A549 (cell line): ENCODE measurements at regions not wholly inside any gene's neighbourhood (a gene's known extent, or its start where the extent isn't known, plus 50 kb on each side); places are given as distances from the start of the nearest gene placed in this dataset.

Experiments used
- ATAC-seq, 2 experiments: fragments of 200-7000 bp in 1 of 2; fragments of >200 bp in 1 of 2; cut with Nextera tagmentation in 1 of 2; cut with Tn5 transposase in 1 of 2; 3 replicates each; pipeline versions ENCODE4 v1.8.0 to v1.9.1; 2018 to 2020; ENCODE audit warnings: mild to moderate bottlenecking in 1 of 2, moderate library complexity in 1 of 2
- CTCF ChIA-PET: fragments of 300-600 bp; sonication (Branson Sonifier 250); formaldehyde crosslinking; extraction: SDS; loops from one replicate; lab custom pipeline; 2021; ENCODE audit warnings: antibody characterized with exemption, inconsistent platforms; lab: Yijun Ruan, JAX
- POLR2A ChIA-PET: fragments of 350-600 bp; formaldehyde crosslinking; extraction: SDS; loops from one replicate; lab custom pipeline; 2021; ENCODE audit warnings: antibody characterized with exemption, inconsistent platforms; lab: Yijun Ruan, JAX
- DNase-seq, 2 experiments: peaks; one replicate each; pipeline versions ENCODE4 v3.0.0 to v3.0.0-alpha.2; 2011 to 2016; ENCODE audit warnings: low read depth in 1 of 2, low spot score in 1 of 2
- FAIRE-seq: peaks from 2 replicates; lab custom pipeline; 2011; peaks lifted over from hg19 to GRCh38; lab: Jason Lieb, UNC
- H3K27ac ChIP-seq, 2 experiments: fragments of >200 bp; sonication (Bioruptor Twin); formaldehyde crosslinking; 3 replicates each; pipeline ENCODE4 v1.5.1; 2016 to 2017
- H3K4me1 ChIP-seq: fragments of >200 bp; sonication (Bioruptor Twin); formaldehyde crosslinking; 3 replicates; pipeline ENCODE4 v1.6.1; 2016
- H3K4me2 ChIP-seq: fragments of >200 bp; sonication (Bioruptor Twin); formaldehyde crosslinking; 3 replicates; pipeline ENCODE4 v1.6.1; 2016
- H3K4me3 ChIP-seq: fragments of >200 bp; sonication (Bioruptor Twin); formaldehyde crosslinking; 3 replicates; pipeline ENCODE4 v1.5.1; 2016
- H3K9me3 ChIP-seq: fragments of >200 bp; sonication (Bioruptor Twin); formaldehyde crosslinking; 3 replicates; pipeline ENCODE4 v1.6.1; 2016
- BHLHE40 ChIP-seq: IDR thresholded peaks from 2 replicates; pipeline ENCODE4 v1.6.1; 2012; ENCODE audit warnings: low read depth, low read length, inconsistent platforms
- CEBPB ChIP-seq, 2 experiments: fragments of >200 bp in 1 of 2; sonication (Bioruptor Twin) in 1 of 2; formaldehyde crosslinking in 1 of 2; IDR thresholded peaks; 2 replicates each; pipeline ENCODE4 v1.6.1; 2012 to 2016
- CHD2 ChIP-seq: fragments of 150-350 bp; IDR thresholded peaks from 2 replicates; pipeline ENCODE4 v1.6.1; 2014; ENCODE audit warnings: low read length; ENCODE audit not compliant: partially characterized antibody
- CTCF ChIP-seq: fragments of >200 bp; sonication (Bioruptor Twin); formaldehyde crosslinking; IDR thresholded peaks from 3 replicates; pipeline ENCODE4 v1.5.1; 2016
- E2F6 ChIP-seq: IDR thresholded peaks from 2 replicates; pipeline ENCODE4 v1.6.1; 2012; ENCODE audit warnings: low read depth, borderline replicate concordance
- EHMT2 ChIP-seq: fragments of 200-600 bp; sonication (generic); IDR thresholded peaks from 2 replicates; pipeline ENCODE4 v1.6.1; 2016; ENCODE audit warnings: antibody characterized with exemption, low read depth, mild to moderate bottlenecking, moderate library complexity
- EP300 ChIP-seq, 2 experiments: fragments of >200 bp; sonication (Bioruptor Twin); formaldehyde crosslinking; IDR thresholded peaks; 2 replicates in 1 of 2; 3 replicates in 1 of 2; pipeline ENCODE4 v1.6.1; 2016 to 2017
- ESRRA ChIP-seq: fragments of 150-350 bp; IDR thresholded peaks from 2 replicates; pipeline ENCODE4 v1.6.1; 2014; ENCODE audit warnings: mild to moderate bottlenecking, low read length, borderline replicate concordance
- GATA3 ChIP-seq: IDR thresholded peaks from 2 replicates; pipeline ENCODE4 v1.6.1; 2012; ENCODE audit warnings: borderline replicate concordance
- HES2 ChIP-seq: fragments of >200 bp; sonication (Bioruptor Twin); formaldehyde crosslinking; IDR thresholded peaks from 2 replicates; pipeline ENCODE4 v1.6.1; 2016
- HEYL ChIP-seq: fragments of 250-450 bp; sonication (Bioruptor Pico); IDR thresholded peaks from 2 replicates; pipeline ENCODE4 v1.8.0; 2021; ENCODE audit warnings: mild to moderate bottlenecking, moderate library complexity
- HOXA7 ChIP-seq: fragments of 250-450 bp; sonication (Bioruptor Pico); IDR thresholded peaks from 2 replicates; pipeline ENCODE4 v1.5.0; 2020; ENCODE audit warnings: mild to moderate bottlenecking, moderate library complexity
- HOXB13 ChIP-seq: fragments of 250-450 bp; sonication (Bioruptor Pico); IDR thresholded peaks from 2 replicates; pipeline ENCODE4 v1.5.0; 2020; ENCODE audit warnings: low read depth, mild to moderate bottlenecking, moderate library complexity
- JUN ChIP-seq, 2 experiments: fragments of >200 bp; sonication (Bioruptor Twin); formaldehyde crosslinking; IDR thresholded peaks; 2 replicates in 1 of 2; 3 replicates in 1 of 2; pipeline ENCODE4 v1.6.1; 2016 to 2017
- JUNB ChIP-seq: fragments of >200 bp; sonication (Bioruptor Twin); formaldehyde crosslinking; IDR thresholded peaks from 2 replicates; pipeline ENCODE4 v1.6.1; 2016
- KDM5A ChIP-seq: fragments of 200-600 bp; sonication (generic); IDR thresholded peaks from 2 replicates; pipeline ENCODE4 v1.6.1; 2016; ENCODE audit warnings: antibody characterized with exemption, mild to moderate bottlenecking
- MAFK ChIP-seq: fragments of 450-650 bp; IDR thresholded peaks from 2 replicates; pipeline ENCODE4 v1.6.1; 2014; ENCODE audit not compliant: partially characterized antibody
- MYC ChIP-seq: IDR thresholded peaks from 2 replicates; pipeline ENCODE4 v1.6.1; 2012; ENCODE audit warnings: mild to moderate bottlenecking, inconsistent platforms, low read length, improper control_type of control experiment, borderline replicate concordance
- RAD21 ChIP-seq, 2 experiments: fragments of >200 bp in 1 of 2; sonication (Bioruptor Twin) in 1 of 2; formaldehyde crosslinking in 1 of 2; IDR thresholded peaks in 1 of 2; conservative IDR thresholded peaks in 1 of 2; 2 replicates in 1 of 2; 3 replicates in 1 of 2; pipeline ENCODE4 v1.6.1; 2012 to 2018; ENCODE audit warnings: inconsistent platforms in 1 of 2
- RFX5 ChIP-seq: fragments of 450-650 bp; IDR thresholded peaks from 2 replicates; pipeline ENCODE4 v1.7.1; 2014; ENCODE audit warnings: antibody characterized with exemption, mild to moderate bottlenecking, moderate library complexity
- SREBF2 ChIP-seq: fragments of 450-650 bp; IDR thresholded peaks from 2 replicates; pipeline ENCODE4 v1.6.1; 2014; ENCODE audit warnings: mild to moderate bottlenecking, moderate library complexity
- TP53 ChIP-seq: fragments of 250-450 bp; sonication (Bioruptor Pico); IDR thresholded peaks from 2 replicates; pipeline ENCODE4 v1.5.0; 2021; ENCODE audit warnings: mild to moderate bottlenecking, moderate library complexity
- USF2 ChIP-seq: fragments of 450-650 bp; IDR thresholded peaks from 2 replicates; pipeline ENCODE4 v1.6.1; 2014; ENCODE audit warnings: antibody characterized with exemption
- ZC3H11A ChIP-seq: fragments of 450-650 bp; IDR thresholded peaks from 2 replicates; pipeline ENCODE4 v1.6.1; 2014; ENCODE audit warnings: antibody characterized with exemption, mild to moderate bottlenecking
- ZNF302 ChIP-seq: fragments of 250-450 bp; sonication (Bioruptor Pico); IDR thresholded peaks from 2 replicates; pipeline ENCODE4 v1.9.0; 2021; ENCODE audit warnings: inconsistent platforms, mild to moderate bottlenecking, moderate library complexity
- WGBS: methylation state at CpG from one replicate; pipeline ENCODE4 v1.1.6; 2017; ENCODE audit errors: missing lambda C conversion rate; 5-methylcytosine and 5-hydroxymethylcytosine counted together
- TF ChIP-seq, protein P1 (sequence below): fragments of >200 bp; sonication (Bioruptor Twin); formaldehyde crosslinking; IDR thresholded peaks from 3 replicates; pipeline ENCODE4 v1.6.1; 2016
- TF ChIP-seq, protein P2 (sequence below): IDR thresholded peaks from 2 replicates; pipeline ENCODE4 v1.6.1; 2012

- TF ChIP-seq KDM5A, result no peak
- no peak for TF ChIP-seq RFX5
- TF ChIP-seq HES2, result no peak
- TF ChIP-seq JUN (IDR thresholded peaks at IDR 0.05), result no peak
- no peak for TF ChIP-seq HOXB13 (CRISPR knock-in tag)
Observed at GRCh38 chr12:127767656-127768055, 499.3 kb upstream of the TMEM132C start (continued).

GRCh38 chr12:127770118-127770517 lies 496.9 kb upstream of the TMEM132C start:
- TF ChIP-seq SREBF2 (no peak), MYC (no peak), JUNB (no peak), TP53 (CRISPR knock-in tag) (no peak), HOXB13 (CRISPR knock-in tag) (no peak), ZNF302 (CRISPR knock-in tag) (no peak), ZC3H11A (no peak), EP300 (IDR thresholded peaks at IDR 0.05) (no peak), CTCF (no peak), ESRRA (no peak), MAFK (no peak), CEBPB (IDR thresholded peaks at IDR 0.05) (no peak), BHLHE40 (no peak), HEYL (no peak), USF2 (no peak)
- no peak for FAIRE-seq
- CTCF ChIA-PET, result no interaction called here

GRCh38 chr12:127771546-127771945 lies 495.4 kb upstream of the TMEM132C start:
- FAIRE-seq (no peak), DNase-seq (no peak), ATAC-seq (no peak)
- Histone ChIP-seq H3K4me2 (no peak overlapping the region), H3K4me3 (no peak overlapping the region), H3K27ac (no peak overlapping the region), H3K9me3 (no peaks in the 10 kb centered on the region), H3K4me1 (no peaks in the 10 kb centered on the region)
- TF ChIP-seq, protein P1, sequence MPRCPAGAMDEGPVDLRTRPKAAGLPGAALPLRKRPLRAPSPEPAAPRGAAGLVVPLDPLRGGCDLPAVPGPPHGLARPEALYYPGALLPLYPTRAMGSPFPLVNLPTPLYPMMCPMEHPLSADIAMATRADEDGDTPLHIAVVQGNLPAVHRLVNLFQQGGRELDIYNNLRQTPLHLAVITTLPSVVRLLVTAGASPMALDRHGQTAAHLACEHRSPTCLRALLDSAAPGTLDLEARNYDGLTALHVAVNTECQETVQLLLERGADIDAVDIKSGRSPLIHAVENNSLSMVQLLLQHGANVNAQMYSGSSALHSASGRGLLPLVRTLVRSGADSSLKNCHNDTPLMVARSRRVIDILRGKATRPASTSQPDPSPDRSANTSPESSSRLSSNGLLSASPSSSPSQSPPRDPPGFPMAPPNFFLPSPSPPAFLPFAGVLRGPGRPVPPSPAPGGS, result no peak
- TF ChIP-seq E2F6 (no peak), GATA3 (no peak), EHMT2 (no peak), ESRRA (no peak), JUNB (no peak), MYC (no peak), CEBPB (IDR thresholded peaks at IDR 0.05) (no peak), MAFK (no peak), RAD21 (conservative IDR thresholded peaks at IDR 0.05 in 1 of 2, IDR thresholded peaks at IDR 0.05 in 1 of 2) (no peak), HOXA7 (CRISPR knock-in tag) (no peak), CHD2 (no peak), HEYL (no peak), ZNF302 (CRISPR knock-in tag) (no peak)
- TF ChIP-seq, protein P2, sequence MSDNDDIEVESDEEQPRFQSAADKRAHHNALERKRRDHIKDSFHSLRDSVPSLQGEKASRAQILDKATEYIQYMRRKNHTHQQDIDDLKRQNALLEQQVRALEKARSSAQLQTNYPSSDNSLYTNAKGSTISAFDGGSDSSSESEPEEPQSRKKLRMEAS, result no peak
- 2% methylated on average over 3 of the region's 3 CpGs for WGBS
- POLR2A ChIA-PET, result no interaction called here
- CTCF ChIA-PET, result no interaction called here

More at GRCh38 chr12:127770118-127770517, 496.9 kb upstream of the TMEM132C start:
- POLR2A ChIA-PET, result no interaction called here
- H3K27ac ChIP-seq, result no peak overlapping the region
- DNase-seq, result no peak
- H3K4me3 ChIP-seq, result no peak overlapping the region
- ATAC-seq, result no peak
- H3K4me1 ChIP-seq, result no peaks in the 10 kb centered on the region
- no peaks in the 10 kb centered on the region for H3K9me3 ChIP-seq
- 2% methylated on average over 8 of the region's 8 CpGs for WGBS
- H3K4me2 ChIP-seq, result no peak overlapping the region
